NCI-H345 treated with DMSO at 0.1 percent for 48 hours (cell line): ENCODE measurements at regions not wholly inside any gene's neighbourhood (a gene's known extent, or its start where the extent isn't known, plus 50 kb on each side); places are given as distances from the start of the nearest gene placed in this dataset.

Experiments used
- DNase-seq: peaks from one replicate; lab custom pipeline; 2025; ENCODE audit not compliant: unreplicated experiment; lab: John Stamatoyannopoulos, UW

- no peak for DNase-seq
Observed at GRCh38 chr5:89024045-89024444, 141.1 kb upstream of the MEF2C start.

DNA sequence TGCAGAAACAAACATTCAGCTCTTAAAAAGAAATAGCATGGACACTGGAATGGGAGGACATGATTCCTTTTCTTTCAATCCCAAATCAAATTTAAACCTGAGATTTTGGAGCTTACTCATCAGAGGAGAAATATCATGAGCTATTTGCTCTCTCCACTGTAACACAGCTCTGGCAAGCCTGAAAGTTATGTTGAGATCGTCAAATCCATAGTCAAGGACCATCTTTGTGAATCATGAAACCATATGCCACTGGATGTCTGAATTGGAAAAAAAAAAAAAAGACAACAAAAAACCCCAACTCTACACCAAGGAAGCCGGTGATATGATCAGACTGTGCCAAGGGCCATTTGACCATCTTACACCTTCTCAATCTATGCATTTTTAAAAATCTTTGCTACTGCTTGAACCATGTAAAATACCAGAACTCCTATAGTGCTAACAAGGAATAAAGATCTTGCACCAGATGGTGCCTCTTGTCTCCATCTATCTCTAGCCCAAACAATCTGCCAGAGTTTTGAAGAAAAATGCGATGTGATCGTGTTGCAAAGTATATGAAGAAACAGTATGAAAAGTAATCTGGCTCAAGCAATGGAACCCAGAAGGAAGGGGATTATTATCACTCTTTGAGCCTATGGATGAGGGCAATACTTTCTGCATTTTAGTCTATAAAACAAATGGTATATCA, 138.1 kb upstream of the MEF2C start:
- no peak for DNase-seq

GRCh38 chr5:89016741-89017303, 133.8 kb upstream of the MEF2C start:
- DNase-seq: no peak

GRCh38 chr5:89015409-89015808, 132.4 kb upstream of the MEF2C start:
- DNase-seq: no peak

GRCh38 chr5:89011778-89012711, 129.1 kb upstream of the MEF2C start:
- DNase-seq: no peak

GRCh38 chr5:89010512-89010911, 127.5 kb upstream of the MEF2C start:
- DNase-seq: no peak

GRCh38 chr5:89008291-89008690, 125.3 kb upstream of the MEF2C start:
- no peak for DNase-seq

DNA sequence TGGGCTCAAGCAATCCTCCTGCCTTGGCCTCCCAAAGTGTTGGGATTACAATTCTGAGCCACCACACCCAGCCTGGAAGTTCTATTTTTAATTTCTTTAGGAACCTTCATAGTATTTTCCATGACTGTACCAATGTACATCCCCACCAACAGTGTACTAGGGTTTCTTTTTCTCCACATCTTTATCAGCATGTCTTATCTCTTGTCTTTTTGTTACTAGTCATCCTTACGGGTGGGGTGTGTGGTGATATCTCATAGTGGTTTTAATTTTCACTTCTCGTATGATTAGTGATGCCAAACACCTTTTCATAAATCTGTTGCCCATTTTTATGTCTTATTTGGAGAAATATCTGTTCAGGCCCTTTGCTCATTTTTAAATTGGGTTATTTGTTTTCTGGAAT, 123.0 kb upstream of the MEF2C start:
- DNase-seq: no peak

- DNase-seq: no peak
Observed at GRCh38 chr5:89004379-89004778, 121.4 kb upstream of the MEF2C start.

- DNase-seq: no peak
Observed at GRCh38 chr5:89003563-89004036, 120.6 kb upstream of the MEF2C start.

DNA sequence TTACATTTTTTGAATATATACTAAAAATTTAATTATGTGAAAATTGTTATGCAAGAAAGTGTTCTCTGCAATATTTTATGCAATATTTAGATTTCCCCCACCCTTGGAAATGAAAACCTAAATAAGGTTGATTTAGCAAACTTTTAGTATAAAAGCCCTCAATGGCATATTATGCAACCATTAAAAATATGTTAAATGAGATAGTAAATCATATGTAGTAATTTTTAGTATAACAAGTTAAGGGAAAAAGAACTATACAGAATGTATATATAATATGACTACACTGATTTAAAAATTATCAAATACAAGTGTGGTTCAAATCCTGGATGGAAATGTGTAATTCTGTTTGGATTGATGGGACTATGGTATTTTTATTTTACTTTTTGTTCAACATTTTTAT, 116.9 kb upstream of the MEF2C start:
- DNase-seq: no peak

DNA sequence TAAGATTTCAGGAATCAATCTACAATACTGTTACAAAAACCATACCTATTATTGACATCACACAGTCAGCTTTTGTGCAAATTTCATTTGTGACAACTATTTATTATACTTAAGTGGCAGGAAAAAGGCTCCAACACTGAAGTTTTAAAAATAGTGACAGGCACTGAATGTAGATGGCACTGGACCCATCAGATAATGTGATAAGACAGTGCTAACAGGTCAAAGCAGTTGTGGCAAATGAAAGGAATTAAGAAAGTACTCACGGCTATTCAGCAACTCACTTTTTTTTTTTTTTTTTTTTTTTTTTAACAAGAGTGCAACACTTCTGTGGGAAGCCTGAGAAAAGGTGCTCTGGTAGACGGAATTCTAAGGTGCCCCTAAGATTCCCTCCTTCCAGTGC, 115.0 kb upstream of the MEF2C start:
- DNase-seq: no peak

GRCh38 chr5:88984040-88984439, 101.1 kb upstream of the MEF2C start:
- DNase-seq: no peak

DNA sequence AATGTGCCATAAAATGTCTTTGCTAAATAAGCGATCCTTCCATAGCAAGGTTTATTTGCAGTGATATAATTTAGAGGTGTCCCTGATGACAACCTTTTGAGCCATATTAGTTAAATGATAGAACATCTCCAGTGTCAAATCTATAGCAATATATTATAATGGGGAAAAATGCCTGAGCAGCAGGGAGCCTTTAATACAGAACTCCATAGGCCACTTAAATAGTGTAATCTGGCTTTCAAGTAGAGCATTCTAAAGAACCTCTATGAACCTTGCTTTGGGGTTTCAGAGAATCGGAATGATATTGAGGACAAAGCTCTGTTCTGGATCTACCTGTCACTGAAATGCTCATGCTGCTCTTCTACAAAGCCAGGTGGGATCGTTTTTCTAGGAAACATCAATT, 96.7 kb upstream of the MEF2C start:
- no peak for DNase-seq

GRCh38 chr5:88979244-88979643, 96.3 kb upstream of the MEF2C start:
- DNase-seq: no peak

DNA sequence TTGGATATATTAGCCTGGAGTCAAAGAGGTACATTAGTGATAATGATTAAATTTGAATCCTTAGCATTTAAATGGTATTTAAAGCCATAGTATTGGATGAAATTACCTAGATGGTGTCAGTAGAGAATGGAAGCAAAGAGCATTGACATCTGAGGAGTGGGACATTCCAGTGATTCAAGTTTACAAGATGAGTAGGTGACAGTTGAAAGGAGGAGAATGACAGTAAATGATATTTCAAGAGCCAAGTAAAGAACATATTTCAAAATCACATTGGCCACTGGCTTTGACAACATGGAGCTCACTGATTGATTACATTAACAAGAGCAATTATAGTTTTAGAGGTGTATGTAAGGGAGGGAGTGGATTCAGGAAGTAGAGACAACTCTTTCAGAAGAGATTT, 93.9 kb upstream of the MEF2C start:
- DNase-seq: no peak

DNA sequence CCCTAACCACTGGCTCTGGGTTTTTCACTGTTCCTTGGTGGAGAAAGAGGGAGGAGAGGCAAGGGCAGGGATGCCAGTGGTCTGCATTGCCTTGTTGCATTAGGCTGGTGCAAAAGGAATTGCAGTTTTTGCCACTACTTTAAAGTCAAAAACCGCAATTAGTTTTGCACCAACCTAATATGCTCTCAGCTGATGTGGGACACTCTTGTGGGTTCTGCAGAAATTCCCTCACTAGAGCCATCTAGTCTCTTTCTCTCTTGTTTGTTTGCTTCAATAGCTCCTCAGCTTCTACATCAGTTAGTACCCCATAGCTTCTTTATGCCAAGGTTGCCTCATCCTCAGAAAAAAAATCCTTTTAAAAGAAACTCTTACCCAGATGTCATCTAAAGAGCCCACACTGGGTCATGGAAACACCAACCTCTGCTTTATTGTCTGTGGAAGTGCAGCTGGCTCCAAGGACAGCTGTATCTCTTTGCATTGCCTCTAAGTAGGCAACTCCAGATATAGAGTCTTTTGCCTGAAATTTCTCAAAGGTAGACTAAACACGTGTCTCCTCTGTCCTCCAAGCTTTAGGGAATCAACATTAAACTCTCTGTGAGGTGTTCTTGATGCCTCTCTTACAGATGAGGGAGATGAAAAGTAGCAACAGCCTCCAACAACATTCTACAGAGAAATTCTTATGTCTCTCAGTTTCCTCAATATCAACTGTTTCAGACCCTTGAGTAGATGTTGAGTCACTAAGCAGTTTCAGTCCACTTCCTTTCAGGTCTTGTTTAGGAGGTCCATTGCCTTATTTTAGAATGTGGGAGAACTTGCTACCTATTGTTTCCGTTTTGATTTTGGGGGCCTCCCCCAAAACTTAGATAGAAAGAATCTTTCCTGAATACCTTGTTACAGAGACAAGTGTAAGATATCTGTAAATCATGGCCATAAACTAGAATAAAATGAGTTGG, 84.9 kb upstream of the MEF2C start:
- DNase-seq: no peak

DNA sequence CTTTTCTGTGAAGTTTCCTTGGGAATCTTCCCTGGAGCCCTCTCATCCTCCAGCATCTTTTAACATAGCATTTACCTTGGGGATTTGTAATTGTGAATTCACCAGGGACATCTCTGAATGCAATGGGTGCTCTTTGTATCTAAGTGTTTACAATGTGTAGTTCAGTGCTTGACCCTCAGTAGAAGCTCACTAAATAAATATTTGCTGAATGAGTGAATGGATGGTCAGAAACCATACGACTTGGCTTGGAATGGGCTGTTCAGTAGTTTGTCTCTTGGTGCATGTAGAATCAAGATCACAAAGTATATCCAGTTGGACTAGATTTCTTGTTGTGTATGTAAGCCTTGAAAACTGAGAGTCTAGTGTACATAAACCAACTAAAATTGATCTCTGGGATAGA, 81.8 kb upstream of the MEF2C start:
- no peak for DNase-seq

DNA sequence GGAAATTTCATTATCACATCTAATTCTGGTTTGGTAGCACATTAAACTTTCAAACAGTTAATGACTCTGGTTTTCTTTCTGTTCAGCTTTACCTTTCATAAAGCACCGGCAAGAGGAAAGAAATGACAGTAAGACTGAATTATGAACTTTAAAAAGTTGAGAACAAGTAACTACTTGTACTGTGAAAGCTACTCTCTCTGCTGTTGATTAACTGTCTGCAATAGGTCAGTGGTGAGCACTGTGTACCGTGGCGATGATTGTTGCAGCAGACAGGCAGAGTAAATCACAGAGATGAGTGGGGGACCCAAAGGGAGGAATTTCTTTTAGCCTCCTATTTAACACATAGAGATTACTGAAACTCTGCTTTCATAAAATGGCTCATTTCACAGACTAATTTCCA, 74.0 kb upstream of the MEF2C start:
- DNase-seq: no peak

DNA sequence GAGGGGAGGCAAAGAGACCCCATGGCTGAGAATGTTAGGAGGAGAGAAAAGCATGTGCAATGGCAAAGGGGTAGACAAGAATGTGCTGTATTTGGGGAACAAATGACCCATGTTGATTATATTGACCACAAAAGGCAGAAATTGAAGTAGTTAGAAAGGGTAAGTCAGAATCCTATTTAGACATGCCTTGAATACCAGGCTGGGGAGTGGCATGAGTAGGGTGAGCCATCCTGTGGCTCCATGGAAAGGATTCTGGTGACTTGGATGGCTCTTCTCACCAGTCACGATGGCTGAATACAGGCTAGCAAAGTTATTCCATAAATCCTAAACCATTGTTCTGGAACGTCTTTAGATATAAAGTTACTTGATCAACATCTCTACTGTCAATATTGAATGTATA, 73.4 kb upstream of the MEF2C start:
- DNase-seq: no peak

GRCh38 chr5:88955403-88955802, 72.4 kb upstream of the MEF2C start:
- no peak for DNase-seq
